Activated T-cell treated with anti-CD3 and anti-CD28 coated beads for 4 hours (primary cell): ENCODE measurements at regions not wholly inside any gene's neighbourhood (a gene's known extent, or its start where the extent isn't known, plus 50 kb on each side); places are given as distances from the start of the nearest gene placed in this dataset.

ENCODE experiments used
- DNase-seq: peaks from one replicate; pipeline ENCODE4 v3.0.0-alpha.2; 2020

DNA sequence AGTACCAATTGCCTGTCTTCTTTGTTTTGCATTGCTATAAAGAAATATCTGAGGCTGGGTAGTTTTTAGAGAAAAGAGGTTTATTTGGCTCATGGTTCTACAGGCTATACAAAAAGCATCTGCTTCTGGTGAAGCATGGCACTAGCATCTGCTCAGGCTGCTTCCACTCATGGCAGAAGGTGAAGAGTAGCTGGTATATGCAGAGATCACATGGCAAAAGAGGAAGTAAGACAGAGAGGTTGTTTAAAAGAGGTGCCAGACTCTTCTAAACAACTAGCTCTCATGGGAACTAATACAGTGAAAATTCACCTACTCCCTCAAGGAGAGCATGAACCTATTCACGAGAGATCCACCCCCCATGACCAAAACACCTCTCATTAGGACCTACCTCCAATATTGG, 56.7 kb upstream of the GUCA2B start:
- DNase-seq, result no peak

DNA sequence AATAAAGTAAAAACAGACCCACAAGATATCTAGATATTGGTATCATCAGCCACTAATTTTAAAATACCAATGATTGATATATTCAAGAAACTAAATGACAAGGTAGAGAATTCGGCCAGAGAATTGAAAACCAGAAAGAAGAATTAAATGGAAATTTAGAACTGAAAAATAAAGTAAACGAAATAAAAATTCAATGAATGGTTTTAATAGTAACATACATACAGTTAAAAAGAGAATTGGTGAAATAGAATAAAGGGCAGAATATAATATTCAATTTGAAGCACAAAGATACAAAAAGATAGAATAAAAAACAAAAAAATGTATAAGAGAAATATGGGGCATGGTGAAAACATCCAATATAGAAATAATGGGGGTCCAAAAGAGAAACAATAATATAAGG, 64.0 kb upstream of the GUCA2B start:
- DNase-seq, result no peak

DNA sequence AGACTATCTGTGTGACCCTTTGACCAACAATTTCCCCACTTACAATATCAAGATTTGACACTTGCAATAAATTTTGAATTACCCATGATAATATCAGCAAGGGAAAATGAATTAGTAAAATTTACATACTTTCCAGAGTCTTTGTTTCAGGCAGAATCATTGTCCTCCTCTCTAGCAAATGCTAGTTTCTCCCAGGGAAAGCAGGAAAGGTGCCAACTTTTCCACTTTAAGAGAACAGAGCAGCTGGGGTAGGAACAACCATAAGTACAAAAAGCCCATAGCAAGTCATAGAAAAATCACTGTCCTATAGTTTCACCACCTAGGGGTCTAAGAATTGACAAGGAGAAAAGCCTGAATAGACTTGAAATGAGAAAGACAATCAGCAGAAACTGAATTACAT, 67.1 kb upstream of the GUCA2B start:
- no peak for DNase-seq

DNA sequence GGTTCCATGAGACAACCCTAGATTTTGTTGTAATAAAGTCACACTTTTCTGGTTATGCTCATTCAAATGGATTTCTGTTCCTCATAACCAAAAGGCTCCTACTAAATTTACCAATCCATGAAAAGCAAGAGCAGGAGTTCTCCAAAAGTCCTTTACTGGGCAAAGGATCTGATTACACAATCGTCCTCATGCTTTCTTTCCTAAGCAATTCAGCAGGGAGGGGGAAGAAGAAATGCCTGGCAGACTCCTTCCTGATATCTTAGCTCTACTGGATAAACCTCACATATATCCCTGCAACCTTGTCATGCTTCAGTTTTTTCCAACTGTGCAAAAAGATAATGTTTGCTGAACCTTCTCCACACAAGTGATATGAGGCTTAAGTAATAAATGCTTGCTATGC, 67.6 kb upstream of the GUCA2B start:
- DNase-seq, result no peak

DNA sequence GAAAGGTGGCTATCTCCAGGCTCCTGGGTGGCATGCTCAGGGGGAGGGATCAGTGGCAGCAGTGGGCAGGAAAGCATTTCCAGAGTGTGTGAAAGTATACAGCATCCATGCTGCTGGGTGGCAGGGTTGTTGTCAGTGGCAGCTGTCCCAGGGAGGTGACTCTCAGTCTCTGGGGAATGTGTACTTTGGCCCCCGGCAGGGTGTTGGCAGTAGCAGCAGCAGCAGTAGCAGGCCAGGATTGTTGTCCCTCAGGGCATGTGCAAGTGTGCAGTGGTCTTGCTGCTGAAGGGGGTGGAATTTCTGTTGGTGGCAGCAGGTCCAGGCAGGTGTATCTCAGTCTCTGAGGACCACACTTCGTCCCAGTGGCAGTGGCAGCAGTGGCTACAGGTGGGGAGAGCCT, 71.7 kb upstream of the GUCA2B start:
- DNase-seq, result no peak

DNA sequence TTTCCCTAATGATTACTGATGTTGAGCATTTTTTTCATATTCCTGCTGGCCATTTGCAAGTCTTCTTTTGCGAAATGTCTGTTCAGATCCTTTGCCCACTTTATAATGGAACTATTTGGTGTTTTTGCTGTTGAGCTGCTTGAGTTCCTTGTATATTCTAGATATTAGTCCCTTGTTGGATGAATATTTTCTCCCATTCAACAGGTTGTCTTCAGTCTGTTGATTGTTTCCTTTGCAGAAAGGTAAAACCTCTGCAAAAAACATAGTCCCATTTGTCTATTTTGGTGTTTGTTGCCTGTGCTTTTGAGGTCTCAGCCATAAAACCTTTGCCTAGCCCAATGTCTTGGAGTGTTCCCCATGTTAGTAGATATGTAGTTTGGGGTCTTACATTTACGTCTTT, 78.0 kb upstream of the GUCA2B start:
- DNase-seq, result no peak

DNA sequence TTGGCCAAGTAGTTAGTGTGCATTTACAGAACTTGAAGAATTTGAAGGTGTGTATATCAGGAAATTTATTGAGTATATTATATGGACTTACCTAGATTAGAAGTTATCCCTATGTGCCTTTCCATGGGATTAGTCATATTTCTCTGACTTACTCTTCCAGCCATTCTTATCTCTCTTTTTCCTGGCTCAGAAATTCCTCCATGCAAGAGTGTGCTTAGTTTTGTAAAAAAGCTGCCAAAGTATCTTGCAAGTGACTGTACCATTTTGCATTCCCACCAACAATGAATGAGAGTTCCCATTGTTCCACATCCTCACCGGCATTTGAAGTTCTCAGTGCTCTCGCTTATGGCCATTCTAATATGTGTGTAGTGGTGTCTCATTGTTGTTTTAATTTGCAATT, 82.2 kb upstream of the GUCA2B start:
- DNase-seq, result no peak

DNA sequence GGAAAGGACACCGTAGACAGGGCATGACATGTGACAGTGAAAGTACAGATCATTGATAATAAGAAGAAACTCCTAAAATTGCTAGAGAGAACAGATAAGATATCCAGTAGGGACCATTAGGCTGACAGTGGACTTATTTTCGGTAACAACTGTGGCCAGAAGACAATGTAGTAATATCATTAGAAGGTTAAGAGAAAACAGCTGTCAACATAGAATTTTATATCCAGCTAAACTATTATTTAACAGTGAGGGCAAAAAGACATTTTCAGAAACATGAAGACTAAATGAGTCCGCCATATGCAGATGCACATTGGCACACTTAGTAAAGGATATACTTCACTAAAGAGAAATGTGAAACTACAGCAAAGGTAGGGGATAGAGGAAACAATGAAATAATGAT, 95.4 kb upstream of the GUCA2B start:
- DNase-seq, result no peak

DNA sequence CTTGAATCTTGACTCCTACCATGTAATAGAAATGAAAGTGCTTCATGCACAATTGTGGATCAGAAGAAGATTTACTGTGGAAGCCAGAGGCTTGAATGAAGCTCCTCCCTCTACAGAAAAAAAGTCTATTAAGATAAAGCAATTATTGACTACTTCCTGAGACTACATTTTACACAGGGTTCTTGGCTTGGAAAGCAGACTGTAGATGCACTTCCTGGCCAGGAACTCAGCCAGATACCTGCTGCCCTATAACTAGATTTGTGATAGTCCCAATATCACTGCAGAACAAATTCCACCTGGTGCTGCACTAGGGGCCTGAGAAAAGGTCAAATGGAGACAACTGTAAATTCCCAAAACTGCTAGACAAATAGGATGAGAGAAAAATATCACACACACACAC, 96.8 kb upstream of the GUCA2B start:
- no peak for DNase-seq

DNA sequence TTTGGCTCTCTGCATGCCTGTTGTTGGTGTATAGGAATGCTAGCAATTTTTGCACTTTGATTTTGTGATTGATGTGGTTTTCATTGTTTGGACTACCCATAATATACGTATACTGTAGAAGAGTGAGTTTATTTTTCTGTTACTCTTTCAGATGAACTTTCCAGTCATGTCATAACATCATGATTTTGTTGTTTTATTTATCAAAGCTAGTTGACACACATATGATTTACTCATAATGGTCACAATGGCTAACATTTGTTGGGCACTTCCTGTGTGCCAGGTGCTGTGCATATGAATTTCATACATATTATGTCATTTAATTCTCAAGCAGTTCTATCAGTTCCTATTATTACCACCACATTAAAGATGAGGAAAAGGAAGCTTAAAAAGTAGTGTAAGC, 98.1 kb upstream of the GUCA2B start:
- DNase-seq, result no peak

DNA sequence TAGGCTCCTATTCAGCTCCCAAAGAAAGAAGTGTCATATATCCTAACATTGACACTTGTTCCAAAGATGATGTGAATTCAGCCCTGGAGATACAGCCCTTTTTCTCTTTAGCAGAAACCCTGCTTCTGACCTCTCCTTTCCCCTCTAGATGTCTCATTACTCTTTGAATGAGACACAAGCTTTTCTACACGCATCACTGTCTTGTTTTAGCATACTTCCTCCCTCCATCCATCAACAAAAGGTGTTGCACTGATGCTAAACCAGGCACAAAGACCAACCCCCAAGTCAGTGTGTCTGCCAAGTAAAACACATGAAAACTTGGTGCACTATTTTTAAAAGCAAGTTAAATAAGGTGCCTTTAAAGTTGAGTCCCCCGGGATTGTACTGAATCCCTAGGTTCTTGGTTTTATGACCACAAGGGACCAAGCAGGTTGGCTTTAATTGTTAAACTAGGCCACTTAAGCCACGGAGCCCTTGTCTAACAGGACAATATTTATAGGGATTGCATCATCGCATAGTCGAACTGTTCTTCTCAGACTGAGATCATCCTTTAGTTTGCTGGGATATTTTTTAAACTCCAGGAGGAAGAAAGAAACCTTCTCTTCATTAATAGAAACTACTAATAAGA, 101.0 kb upstream of the GUCA2B start:
- no peak for DNase-seq

DNA sequence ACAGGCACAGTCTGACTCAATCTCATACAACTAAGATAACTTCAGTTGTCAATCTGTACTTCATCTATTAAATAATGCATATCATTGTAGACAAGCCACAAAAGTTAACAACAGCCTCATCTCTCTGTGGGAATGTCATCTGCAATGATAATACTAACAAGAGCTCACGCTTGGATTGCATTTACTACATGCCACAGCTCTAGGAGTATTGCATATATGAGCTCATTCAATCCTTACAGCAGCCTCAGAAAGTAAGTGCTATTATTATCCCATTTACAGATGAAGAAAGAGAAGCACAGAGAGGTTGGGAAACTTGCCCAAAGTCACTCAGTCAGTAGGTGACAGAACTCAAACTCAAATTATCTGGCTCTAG, 105.7 kb upstream of the GUCA2B start:
- no peak for DNase-seq

DNA sequence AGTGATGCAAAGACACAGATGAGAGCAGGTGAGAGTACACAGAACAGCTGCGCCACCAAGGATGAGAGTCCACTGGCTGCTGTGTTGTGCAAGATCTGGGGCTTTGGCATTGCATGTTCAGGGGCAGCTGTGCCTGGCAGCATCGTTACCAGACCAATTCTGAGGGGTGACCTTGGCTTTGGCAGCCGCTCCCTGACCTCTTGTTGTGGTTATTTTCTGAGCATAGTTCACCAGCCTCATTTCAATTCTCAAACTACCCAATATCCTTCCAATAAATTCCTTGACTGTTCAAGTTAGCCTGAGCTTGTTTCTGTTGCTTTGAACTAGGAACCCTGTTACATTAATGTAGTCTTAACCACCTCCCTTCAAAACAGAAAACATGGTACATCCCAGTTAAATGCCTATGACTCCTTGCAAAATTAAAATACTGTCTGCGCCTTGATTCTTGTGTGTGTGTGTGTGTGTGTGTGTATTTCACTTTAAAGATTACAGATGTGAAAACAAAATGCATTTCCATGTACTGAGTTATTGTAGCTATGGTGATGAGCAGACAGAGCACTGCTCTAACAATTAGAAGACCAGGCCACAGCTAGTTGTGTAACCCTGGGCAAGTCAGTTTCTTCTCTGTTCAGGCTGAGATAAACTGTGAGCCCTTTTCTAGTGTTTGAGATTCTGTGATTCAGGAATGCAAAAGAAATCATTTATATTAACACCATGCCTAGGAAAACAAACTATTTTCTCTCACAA, 106.3 kb upstream of the GUCA2B start:
- no peak for DNase-seq

DNA sequence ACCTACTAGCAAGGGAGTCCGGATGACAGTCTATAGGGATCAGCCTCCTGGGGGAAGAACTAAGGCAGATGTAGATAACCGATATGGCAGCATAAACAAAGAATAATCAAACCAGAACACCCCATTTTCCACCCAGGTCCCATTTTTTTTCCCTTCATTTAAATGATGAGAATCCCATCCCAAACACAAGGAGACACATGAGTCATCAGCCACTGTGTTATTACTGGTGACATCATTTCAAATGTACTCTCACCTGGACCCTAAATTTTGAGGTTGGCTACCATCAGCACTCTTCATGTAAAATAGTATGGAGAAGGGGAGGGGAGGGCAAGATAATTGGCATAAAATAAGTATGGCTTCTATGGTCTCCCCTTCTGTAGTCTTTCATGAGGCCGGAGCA, 108.9 kb upstream of the GUCA2B start:
- DNase-seq, result no peak

DNA sequence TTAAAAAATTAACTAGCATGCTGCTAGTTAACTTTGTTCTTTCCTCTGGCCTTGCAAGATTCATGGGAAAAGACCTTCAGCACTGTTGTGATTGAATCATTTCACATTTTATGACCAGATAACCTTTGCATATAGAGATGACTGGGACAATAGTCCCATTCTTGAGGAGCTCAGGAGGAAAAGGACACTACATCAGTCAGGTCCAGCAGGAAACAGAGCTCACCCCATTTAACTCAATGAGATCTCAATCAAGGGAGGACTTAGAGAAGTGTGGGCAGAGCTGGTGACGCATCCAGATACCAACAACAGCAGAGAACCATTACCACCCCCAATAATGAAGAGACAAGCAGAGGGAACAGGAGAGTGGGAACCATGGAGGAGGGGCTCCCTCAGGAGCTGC, 109.4 kb upstream of the GUCA2B start:
- DNase-seq, result no peak

DNA sequence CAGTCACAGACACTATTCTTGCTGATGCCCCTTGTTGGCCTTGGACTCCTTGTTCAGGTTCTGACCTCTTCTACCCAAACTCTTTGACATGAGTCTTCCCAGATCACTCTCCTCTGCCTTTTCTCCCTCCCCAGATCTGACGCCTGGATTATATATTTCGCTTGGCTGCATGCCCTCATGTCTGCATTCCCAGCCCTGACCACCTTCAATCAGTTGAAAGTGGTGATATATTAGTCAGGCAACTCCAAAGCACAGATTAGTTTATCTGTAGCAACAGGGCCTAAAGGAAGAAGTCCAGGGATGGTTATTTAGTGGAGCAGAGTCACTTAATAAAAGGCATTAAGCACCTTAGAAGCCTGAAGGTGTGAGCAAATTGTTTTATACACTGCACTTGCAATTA, 110.0 kb upstream of the GUCA2B start:
- DNase-seq, result no peak

DNA sequence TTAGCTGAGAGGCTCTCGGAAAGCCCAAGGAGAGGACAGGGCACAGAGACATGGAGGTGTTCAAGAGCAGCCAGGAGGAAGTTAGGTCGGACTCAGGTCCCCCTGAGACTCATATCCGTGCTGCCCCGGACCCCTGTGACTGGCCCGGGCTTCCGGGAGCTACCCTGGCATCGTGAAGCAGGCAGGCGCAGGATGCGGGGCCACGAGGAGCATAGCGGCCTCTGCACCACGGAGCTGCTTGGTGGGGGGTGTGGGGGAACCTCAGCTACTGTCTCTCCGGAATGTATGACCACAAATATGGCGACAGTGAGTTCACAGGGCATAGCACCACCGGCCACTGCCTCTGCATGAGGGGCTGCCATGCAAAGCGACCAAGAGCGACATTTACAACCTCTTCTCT, 112.2 kb upstream of the GUCA2B start:
- no peak for DNase-seq

DNA sequence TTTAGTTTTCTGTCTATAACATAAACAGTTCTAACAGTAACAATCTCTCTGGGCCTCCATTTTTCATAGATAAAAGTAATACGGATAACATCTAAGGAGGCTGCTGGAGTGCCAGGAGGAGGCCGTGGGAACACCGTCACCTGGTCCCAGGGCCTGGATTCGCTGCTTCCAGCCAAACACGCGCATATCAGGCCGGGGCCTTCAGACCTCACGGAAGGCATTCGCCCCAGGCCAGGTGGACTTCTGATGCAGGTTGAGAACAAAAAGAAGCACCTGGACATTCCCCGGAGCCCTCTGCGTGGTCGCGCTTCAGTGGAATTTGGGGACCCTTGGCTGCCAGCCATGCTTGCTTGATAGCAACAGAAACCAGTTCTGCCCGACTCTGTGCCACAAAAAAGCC, 113.1 kb upstream of the GUCA2B start:
- DNase-seq, result no peak

DNA sequence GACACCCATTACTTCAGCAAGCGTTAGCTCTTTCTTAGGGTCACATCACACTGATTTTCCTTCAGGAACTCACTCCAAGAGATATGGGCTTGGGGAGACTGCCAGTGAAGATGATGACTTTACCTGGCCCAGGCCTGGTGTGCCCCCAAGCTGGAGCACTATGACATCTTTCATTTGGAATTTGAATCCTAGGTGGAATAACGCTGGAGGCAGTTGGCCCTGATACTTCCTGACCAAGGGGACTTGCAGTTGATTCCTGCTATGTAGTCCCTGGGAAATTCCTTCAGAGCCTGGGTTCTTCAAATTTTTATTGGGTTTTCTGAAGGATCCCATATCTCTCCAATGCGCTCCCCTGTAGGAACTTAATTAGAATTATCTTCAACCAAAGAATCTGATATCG, 114.9 kb upstream of the GUCA2B start:
- DNase-seq, result no peak

DNA sequence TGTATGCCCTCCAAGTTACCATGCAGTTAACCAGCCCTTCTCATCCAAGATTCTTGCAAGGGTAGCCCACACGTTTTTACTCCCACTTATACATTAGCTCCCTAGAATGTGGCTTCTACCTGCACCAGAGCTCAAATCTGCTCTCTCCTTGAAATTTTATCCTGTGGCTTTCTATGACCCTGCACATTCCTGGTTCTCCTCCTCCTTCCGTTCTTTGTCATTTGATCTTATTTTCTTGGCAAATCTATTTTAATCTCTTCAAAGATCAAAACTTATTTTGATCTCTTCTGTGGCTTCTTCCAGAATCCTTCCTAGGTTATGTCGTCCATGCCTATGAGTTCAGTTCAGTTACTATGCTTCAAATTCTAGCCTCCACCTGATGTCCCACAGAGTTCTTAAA, 115.6 kb upstream of the GUCA2B start:
- DNase-seq, result no peak

DNA sequence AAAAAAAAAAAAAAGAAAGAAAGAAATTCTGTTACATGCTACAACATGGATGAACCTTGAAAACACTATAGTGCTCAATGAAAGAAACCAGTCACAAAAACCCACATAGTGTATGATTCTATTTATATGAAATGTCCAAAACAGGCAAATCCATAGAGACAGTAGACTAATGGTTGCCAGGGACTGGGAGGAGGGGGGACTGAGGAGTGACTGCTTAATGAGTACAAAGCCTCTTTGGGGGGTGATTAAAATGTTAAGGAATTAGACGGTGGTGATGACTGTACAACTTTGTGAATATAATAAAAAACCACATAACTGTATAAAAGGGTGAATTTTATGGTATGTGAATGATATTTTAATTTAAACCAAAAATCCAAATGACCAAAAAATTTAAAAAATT, 116.0 kb upstream of the GUCA2B start:
- DNase-seq, result no peak

DNA sequence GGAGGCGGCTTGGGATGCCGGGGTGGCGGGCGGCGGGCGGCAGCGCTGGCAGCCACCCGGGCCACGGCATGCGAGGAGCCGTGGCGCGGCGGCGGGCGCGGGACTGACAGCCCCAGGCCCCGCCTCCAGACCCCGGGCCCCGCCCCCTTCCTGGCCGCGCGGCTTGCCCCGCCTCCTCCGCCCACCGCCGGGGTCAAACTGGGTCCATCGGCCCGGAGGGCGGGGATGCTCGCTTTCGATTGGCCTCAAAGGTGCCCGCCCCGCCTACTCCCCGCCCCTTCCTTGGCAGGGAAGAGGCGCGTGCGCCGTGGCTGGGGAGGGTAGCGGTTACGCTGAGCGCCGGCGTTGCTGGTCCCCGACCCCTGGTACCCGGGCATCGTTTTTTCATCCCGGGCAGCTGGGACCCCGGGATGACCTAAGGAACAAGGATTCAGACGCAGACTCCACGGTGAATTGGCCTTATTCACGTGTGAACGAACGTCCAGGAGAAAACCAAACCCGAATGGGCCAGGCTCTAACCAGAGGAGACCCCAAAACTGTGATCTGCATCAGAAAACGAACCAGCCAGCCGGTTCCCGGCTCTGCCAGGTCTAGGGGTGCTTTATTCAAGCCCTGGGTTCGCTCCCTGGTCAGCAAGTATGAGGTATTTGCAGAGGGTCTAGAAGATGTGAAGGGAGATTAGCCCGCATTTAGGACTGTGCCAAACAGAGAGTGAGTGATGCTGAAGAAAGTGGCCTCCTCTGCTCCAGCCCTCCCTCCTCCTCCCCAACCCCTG, 117.2 kb upstream of the GUCA2B start:
- DNase-seq, result peak; percentile 99

DNA sequence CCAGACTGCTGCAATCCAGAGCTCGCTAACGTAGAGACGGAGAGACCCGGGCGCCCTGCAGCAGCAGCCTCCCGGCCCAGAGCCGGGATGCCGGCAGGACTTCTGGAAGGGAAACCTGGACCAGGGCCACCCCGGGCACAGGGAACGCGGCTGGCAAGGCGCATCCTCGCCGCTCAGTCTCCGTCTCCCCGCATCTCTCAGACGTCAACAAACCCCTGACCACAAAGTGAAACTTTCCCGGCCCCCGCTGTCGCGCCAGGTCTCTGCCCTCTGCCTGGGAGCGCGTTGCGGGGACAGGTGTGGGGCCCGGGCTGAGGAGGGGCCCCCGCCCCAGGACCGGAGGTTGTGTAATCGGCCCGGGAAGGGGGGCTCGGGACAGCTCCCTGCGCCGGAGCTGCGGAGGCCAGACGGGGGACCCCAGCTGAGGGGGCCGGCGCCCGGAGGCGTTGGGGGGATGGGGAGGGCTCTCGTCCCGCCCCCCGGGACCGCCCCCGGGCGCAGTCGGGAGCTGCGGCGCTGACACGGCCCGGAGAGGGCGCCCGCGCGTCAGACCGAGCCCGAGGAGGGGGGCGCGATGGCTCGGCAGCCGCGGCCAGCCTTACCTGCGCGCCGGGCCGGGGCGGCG, 116.6 kb upstream of the HIVEP3 start:
- no peak for DNase-seq

DNA sequence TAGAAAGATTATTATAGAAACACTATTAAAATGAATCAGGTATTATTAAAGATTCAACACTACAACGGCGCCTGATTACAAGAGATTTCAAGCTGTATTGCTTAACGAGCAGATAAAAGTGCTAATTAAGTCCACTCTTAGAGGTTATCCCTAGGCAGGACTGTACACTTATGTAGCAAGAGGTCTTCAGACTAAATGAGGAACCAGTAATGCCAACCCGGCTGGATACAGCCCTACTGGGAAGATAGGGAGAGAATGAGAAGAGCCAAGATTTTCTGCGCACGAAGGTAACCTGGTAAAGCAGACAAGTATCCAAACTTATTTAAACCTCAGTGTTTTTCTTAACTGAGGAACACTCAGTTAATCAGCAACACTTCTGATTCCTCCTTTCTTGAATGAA, 115.7 kb upstream of the HIVEP3 start:
- DNase-seq, result no peak
